IMR-90 (cell line): ENCODE measurements at regions not wholly inside any gene's neighbourhood (a gene's known extent, or its start where the extent isn't known, plus 50 kb on each side); places are given as distances from the start of the nearest gene placed in this dataset.
"Not testable (repeated sequence)": the region's sequence is repeated elsewhere in the genome, so short reads cannot be mapped to it uniquely, and the experiment has no call there.

Experiments used
- ATAC-seq: fragments of 200-7000 bp; cut with Tn5 transposase; 2 replicates; pipeline ENCODE4 v1.9.1; 2020; ENCODE audit warnings: low read depth, mild to moderate bottlenecking, moderate library complexity
- BruUV-seq: library from RNA; stranded (reverse); fragments of 400-500 nt; replicated peaks from 2 replicates; lab custom pipeline; 2021; lab: Mats Ljungman, UMichigan
- CTCF ChIA-PET: fragments of 300-600 bp; formaldehyde crosslinking; extraction: SDS; loops from one replicate; lab custom pipeline; 2021; ENCODE audit warnings: antibody characterized with exemption; lab: Yijun Ruan, JAX
- POLR2A ChIA-PET: fragments of 300-600 bp; sonication (Branson Sonifier 250); formaldehyde crosslinking; loops from one replicate; lab custom pipeline; 2022; ENCODE audit warnings: antibody characterized with exemption; ENCODE audit not compliant: unreplicated experiment; lab: Charles Lee
- DNase-seq: peaks from one replicate; pipeline ENCODE4 v3.0.0; 2013
- H2AFZ ChIP-seq: replicated peaks from 2 replicates; pipeline ENCODE3; 2013; ENCODE audit warnings: low read length, mild to moderate bottlenecking; ENCODE audit not compliant: poor library complexity
- H2AK5ac ChIP-seq: 2 replicates; pipeline ENCODE4 v1.6.1; 2013; ENCODE audit warnings: low read depth, low read length, inconsistent platforms
- H2AK9ac ChIP-seq: replicated peaks from 2 replicates; pipeline ENCODE3; 2013; ENCODE audit warnings: mild to moderate bottlenecking, low read depth, low read length, moderate library complexity; ENCODE audit not compliant: poor library complexity
- H2BK120ac ChIP-seq: 2 replicates; pipeline ENCODE4 v1.6.1; 2013; ENCODE audit warnings: low read depth, low read length, inconsistent platforms
- H2BK15ac ChIP-seq: 3 replicates; pipeline ENCODE4 v1.6.1; 2013; ENCODE audit warnings: low read depth, low read length, inconsistent platforms
- H2BK20ac ChIP-seq: 2 replicates; pipeline ENCODE4 v1.6.1; 2013; ENCODE audit warnings: low read depth, mild to moderate bottlenecking, inconsistent platforms, low read length, moderate library complexity
- H2BK5ac ChIP-seq: 2 replicates; pipeline ENCODE4 v1.6.1; 2013; ENCODE audit warnings: mild to moderate bottlenecking, low read depth, low read length, inconsistent platforms; ENCODE audit not compliant: poor library complexity, severe bottlenecking
- H3K14ac ChIP-seq: replicated peaks from 2 replicates; pipeline ENCODE4 v1.6.1; 2013; ENCODE audit warnings: low read depth, low read length, inconsistent platforms
- H3K18ac ChIP-seq: 2 replicates; pipeline ENCODE4 v1.6.1; 2013; ENCODE audit warnings: low read depth, low read length, control low read depth
- H3K23ac ChIP-seq: 2 replicates; pipeline ENCODE4 v1.6.1; 2013; ENCODE audit warnings: low read depth, low read length, inconsistent platforms
- H3K27ac ChIP-seq: 2 replicates; pipeline ENCODE4 v1.5.1; 2013; ENCODE audit warnings: mild to moderate bottlenecking, control low read depth, low read length; ENCODE audit not compliant: insufficient read depth
- H3K27me3 ChIP-seq: 2 replicates; pipeline ENCODE4 v1.6.1; 2013; ENCODE audit warnings: low read length; ENCODE audit not compliant: control insufficient read depth, insufficient read depth
- H3K36me3 ChIP-seq: 2 replicates; pipeline ENCODE4 v1.6.1; 2013; ENCODE audit warnings: low read length, mixed read lengths; ENCODE audit not compliant: control insufficient read depth, insufficient read depth
- H3K4ac ChIP-seq: 2 replicates; pipeline ENCODE4 v1.6.1; 2013; ENCODE audit warnings: low read depth, low read length, inconsistent platforms
- H3K4me1 ChIP-seq: 2 replicates; pipeline ENCODE4 v1.6.1; 2013; ENCODE audit warnings: low read length, mixed read lengths; ENCODE audit not compliant: control insufficient read depth, insufficient read depth
- H3K4me2 ChIP-seq: 2 replicates; pipeline ENCODE4 v1.6.1; 2013; ENCODE audit warnings: low read depth, mild to moderate bottlenecking, control low read depth, low read length, moderate library complexity
- H3K4me3 ChIP-seq: 2 replicates; pipeline ENCODE4 v1.5.1; 2013; ENCODE audit warnings: low read depth, mild to moderate bottlenecking, control low read depth, low read length, moderate library complexity; ENCODE audit not compliant: insufficient read depth
- H3K56ac ChIP-seq: 2 replicates; pipeline ENCODE4 v1.6.1; 2013; ENCODE audit warnings: low read length, inconsistent platforms; ENCODE audit not compliant: insufficient read depth; ENCODE audit errors: extremely low read depth
- H3K79me1 ChIP-seq, 2 experiments: 2 replicates each; pipeline ENCODE4 v1.6.1; 2013; ENCODE audit warnings: low read length in 2 of 2, inconsistent platforms in 1 of 2, low read depth in 1 of 2
- H3K9ac ChIP-seq: 2 replicates; pipeline ENCODE4 v1.6.1; 2013; ENCODE audit warnings: low read depth, low read length, control low read depth
- H3K9me1 ChIP-seq: 2 replicates; pipeline ENCODE4 v1.6.1; 2013; ENCODE audit warnings: low read length, inconsistent platforms; ENCODE audit not compliant: insufficient read depth
- H3K9me3 ChIP-seq: 2 replicates; pipeline ENCODE4 v1.6.1; 2013; ENCODE audit warnings: low read length; ENCODE audit not compliant: control insufficient read depth, insufficient read depth
- H4K20me1 ChIP-seq: 2 replicates; pipeline ENCODE4 v1.6.1; 2013; ENCODE audit warnings: low read length, inconsistent platforms; ENCODE audit not compliant: insufficient read depth
- H4K5ac ChIP-seq: 2 replicates; pipeline ENCODE4 v1.6.1; 2013; ENCODE audit warnings: mild to moderate bottlenecking, low read depth, low read length, control low read depth
- H4K8ac ChIP-seq, 2 experiments: 2 replicates each; pipeline ENCODE4 v1.6.1; 2013; ENCODE audit warnings: low read depth in 2 of 2, low read length in 2 of 2, control low read depth in 1 of 2, inconsistent platforms in 1 of 2
- H4K91ac ChIP-seq: 2 replicates; pipeline ENCODE4 v1.6.1; 2013; ENCODE audit warnings: low read depth, low read length, inconsistent platforms; ENCODE audit not compliant: insufficient read depth
- WGBS, 2 experiments: methylation state at CpG; one replicate each; pipeline versions ENCODE4 v1.1.5 to v1.1.7; 2013; ENCODE audit warnings: missing lambda C conversion rate in 2 of 2; ENCODE audit not compliant: insufficient read length in 1 of 2; ENCODE audit errors: extremely low coverage in 2 of 2; 5-methylcytosine and 5-hydroxymethylcytosine counted together
- dilution Hi-C: fragments of 300-500 bp; cut with HindIII; formaldehyde crosslinking; loops from one replicate; pipeline ENCODE4 v1.14.3; 2018; ENCODE audit warnings: low sequenced_read_pairs; ENCODE audit not compliant: unreplicated experiment
- in situ Hi-C: fragments of 300-500 bp; cut with MboI; formaldehyde crosslinking; loops from 3 replicates; pipeline ENCODE4 v1.14.3; 2019; ENCODE audit warnings: low sequenced_read_pairs, inconsistent platforms, mixed read lengths
- intact Hi-C: fragments of 100-400 bp; cut with micrococcal nuclease; formaldehyde crosslinking; loops from 2 replicates; pipeline ENCODE4 v1.10.0; 2022

DNA sequence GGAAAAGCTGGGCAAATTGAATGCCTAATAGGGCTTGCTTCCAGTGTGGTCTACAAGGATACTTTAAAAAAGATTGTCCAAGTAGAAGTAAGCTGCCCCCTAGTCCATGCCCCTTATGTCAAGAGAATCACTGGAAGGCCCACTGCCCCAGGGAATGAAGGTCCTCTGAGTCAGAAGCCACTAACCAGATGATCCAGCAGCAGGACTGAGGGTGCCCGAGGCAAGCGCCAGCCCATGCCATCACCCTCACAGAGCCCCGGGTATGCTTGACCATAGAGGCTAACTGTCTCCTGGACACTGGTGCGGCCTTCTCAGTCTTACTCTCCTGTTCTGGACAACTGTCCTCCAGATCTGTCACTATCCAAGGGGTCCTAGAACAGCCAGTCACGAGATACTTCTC, 201.2 kb downstream of the PYDC2 start:
- H3K4me3 ChIP-seq, H4K20me1 ChIP-seq, POLR2A ChIA-PET, H3K23ac ChIP-seq, H3K18ac ChIP-seq, dilution Hi-C loops, H4K5ac ChIP-seq, H2AK9ac ChIP-seq, CTCF ChIA-PET, H3K27me3 ChIP-seq, BruUV-seq, H2BK15ac ChIP-seq, H3K27ac ChIP-seq, intact Hi-C loops, H2BK5ac ChIP-seq, H3K4me2 ChIP-seq, H4K8ac ChIP-seq, H2BK120ac ChIP-seq, H3K14ac ChIP-seq, H3K4me1 ChIP-seq, H3K9me3 ChIP-seq, in situ Hi-C loops, H2AK5ac ChIP-seq, H3K56ac ChIP-seq, H3K79me1 ChIP-seq, H2BK20ac ChIP-seq, H3K9ac ChIP-seq, DNase-seq, ATAC-seq, H3K36me3 ChIP-seq, H3K4ac ChIP-seq, H4K91ac ChIP-seq, H3K9me1 ChIP-seq, H2AFZ ChIP-seq: not testable (repeated sequence)
- no CpG with 5 or more reads among the region's 5 CpGs for WGBS, 2 experiments
